ENCODE measurements at regions not wholly inside any gene's neighbourhood (a gene's known extent, or its start where the extent isn't known, plus 50 kb on each side); places are given as distances from the start of the nearest gene placed in this dataset.

GRCh38 chr9:71322311-71322710 is 200.9 kb upstream of the TRPM3 start:
- TF ChIP-seq CTCF (IDR thresholded peaks at IDR 0.05), result no peak
- no peak for TF ChIP-seq POLR2A (IDR thresholded peaks at IDR 0.05)

Data from testis (tissue), 2 donors.